ENCODE measurements at regions not wholly inside any gene's neighbourhood (a gene's known extent, or its start where the extent isn't known, plus 50 kb on each side); places are given as distances from the start of the nearest gene placed in this dataset.

DNA sequence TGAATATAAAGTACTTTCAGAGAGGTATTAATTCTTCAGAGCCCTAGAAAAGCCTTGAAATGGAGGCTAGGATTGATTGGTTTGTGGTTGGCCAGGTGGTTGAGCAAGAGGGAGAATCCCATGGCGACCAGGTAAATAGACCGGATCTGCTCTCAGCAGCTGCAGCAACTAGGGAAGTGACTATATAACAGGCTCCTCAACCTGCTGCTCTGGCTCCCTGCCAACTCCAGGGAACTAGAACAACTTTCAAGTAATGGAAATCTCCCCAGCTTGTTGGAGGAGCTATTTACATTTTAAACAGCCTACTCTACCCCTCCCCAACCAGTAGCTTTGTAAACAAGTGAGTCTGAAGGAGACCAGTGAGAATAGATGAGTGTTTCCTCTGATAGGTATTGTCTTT, 121.8 kb upstream of the CADM2 start:
- H3K27ac ChIP-seq, result no peak overlapping the region
- no peak overlapping the region for H3K4me3 ChIP-seq (ENCODE audit: low read depth, low read length)
- no peak for DNase-seq
- TF ChIP-seq, protein P1, sequence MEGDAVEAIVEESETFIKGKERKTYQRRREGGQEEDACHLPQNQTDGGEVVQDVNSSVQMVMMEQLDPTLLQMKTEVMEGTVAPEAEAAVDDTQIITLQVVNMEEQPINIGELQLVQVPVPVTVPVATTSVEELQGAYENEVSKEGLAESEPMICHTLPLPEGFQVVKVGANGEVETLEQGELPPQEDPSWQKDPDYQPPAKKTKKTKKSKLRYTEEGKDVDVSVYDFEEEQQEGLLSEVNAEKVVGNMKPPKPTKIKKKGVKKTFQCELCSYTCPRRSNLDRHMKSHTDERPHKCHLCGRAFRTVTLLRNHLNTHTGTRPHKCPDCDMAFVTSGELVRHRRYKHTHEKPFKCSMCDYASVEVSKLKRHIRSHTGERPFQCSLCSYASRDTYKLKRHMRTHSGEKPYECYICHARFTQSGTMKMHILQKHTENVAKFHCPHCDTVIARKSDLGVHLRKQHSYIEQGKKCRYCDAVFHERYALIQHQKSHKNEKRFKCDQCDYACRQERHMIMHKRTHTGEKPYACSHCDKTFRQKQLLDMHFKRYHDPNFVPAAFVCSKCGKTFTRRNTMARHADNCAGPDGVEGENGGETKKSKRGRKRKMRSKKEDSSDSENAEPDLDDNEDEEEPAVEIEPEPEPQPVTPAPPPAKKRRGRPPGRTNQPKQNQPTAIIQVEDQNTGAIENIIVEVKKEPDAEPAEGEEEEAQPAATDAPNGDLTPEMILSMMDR (IDR thresholded peaks at IDR 0.05; ENCODE audit: low read depth, low read length, missing control alignments), result no peak
- no peaks in the 10 kb centered on the region for H3K36me3 ChIP-seq (replicated peaks)
- no peaks in the 10 kb centered on the region for H3K27me3 ChIP-seq (replicated peaks)
- in situ Hi-C loops (cut with HindIII; ENCODE audit: low pct_ligation_motif_present, low sequenced_read_pairs), result no loop called here

DNA sequence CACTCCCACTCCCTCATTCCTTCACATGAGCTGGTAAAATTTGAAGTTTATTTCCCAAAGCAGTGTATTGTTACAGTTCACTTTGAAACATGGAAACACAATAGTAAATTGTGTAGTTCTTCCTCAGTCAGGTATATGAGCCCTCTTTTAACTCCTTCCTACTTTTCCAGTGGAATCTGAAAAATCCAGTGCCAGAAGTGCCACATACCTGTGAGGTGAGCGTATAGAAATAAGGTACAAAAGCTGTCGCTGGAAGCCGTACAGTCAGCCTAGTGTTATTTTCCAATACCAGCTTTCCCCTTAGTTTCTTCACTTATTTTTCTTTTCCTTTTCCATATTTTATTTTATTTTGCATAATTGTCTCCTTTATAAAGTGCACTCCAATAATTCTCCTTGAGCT, 81.7 kb upstream of the CADM2 start:
- TF ChIP-seq, protein P1 (IDR thresholded peaks at IDR 0.05; ENCODE audit: low read depth, low read length, missing control alignments), result no peak
- in situ Hi-C loops (cut with HindIII; ENCODE audit: low pct_ligation_motif_present, low sequenced_read_pairs), result no loop called here
- no peaks in the 10 kb centered on the region for H3K36me3 ChIP-seq (replicated peaks)
- H3K27ac ChIP-seq, result no peak overlapping the region
- no peak overlapping the region for H3K4me3 ChIP-seq (ENCODE audit: low read depth, low read length)
- no peaks in the 10 kb centered on the region for H3K27me3 ChIP-seq (replicated peaks)
- no peak for DNase-seq

DNA sequence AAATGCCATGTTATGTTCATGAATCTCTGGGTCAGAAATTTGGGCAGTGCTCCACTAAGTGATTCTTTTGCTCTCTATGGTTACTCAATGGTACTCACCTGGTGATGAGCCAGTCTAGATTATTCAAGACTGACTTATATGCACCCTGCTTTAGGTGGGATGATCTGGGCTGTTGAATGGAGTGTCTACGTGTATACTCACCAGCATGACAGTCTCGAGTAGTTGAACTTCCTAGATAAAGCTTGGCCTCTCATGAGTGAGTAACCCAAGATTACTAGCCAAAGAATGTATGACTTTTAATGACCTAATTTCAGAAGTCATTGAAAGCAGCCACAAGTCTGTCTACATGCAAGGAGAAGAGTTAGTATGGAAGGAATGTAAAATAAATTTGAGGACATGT, 77.5 kb upstream of the CADM2 start:
- no peak overlapping the region for H3K4me3 ChIP-seq (ENCODE audit: low read depth, low read length)
- no peaks in the 10 kb centered on the region for H3K27me3 ChIP-seq (replicated peaks)
- TF ChIP-seq, protein P1 (IDR thresholded peaks at IDR 0.05; ENCODE audit: low read depth, low read length, missing control alignments), result no peak
- H3K36me3 ChIP-seq (replicated peaks), result no peaks in the 10 kb centered on the region
- no peak for DNase-seq
- in situ Hi-C loops (cut with HindIII; ENCODE audit: low pct_ligation_motif_present, low sequenced_read_pairs), result no loop called here
- no peak overlapping the region for H3K27ac ChIP-seq

DNA sequence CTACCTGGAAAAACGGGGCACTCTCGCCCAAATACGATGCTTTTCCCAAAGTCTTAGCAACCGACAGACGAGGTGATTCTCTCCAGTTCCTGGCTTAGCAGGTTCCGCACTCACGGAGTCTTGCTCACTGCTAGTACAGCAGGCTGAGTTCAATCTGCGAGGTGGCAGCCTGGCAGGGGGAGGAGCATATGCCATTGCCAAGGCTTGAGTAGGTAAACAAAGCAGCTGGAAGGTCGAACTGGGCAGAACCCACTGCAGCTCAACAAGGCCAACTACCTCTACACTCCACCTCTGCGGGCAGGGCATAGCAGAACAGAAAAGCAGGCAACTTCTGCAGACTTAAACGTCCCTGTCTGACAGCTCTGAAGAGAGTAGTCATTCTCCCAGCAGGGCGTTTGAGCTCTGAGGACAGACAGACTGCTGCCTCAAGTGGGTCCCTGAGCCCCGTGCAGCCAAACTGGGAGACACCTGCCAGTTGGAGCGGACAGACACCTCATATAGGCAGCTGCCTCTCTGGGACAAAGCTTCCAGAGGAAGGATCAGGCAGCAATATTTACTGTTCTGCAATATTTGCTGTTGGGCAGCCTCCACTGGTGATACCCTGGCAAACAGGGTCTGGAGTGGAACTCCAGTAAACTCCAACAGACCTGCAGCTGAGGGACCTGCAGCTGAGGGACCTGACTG, 73.4 kb upstream of the CADM2 start:
- DNase-seq, result no peak
- Histone ChIP-seq H3K36me3 (replicated peaks) (no peaks in the 10 kb centered on the region), H3K4me3 (ENCODE audit: low read depth, low read length) (no peak overlapping the region), H3K27me3 (replicated peaks) (no peaks in the 10 kb centered on the region), H3K27ac (no peak overlapping the region)
- in situ Hi-C loops (cut with HindIII; ENCODE audit: low pct_ligation_motif_present, low sequenced_read_pairs), result no loop called here
- TF ChIP-seq, protein P1 (IDR thresholded peaks at IDR 0.05; ENCODE audit: low read depth, low read length, missing control alignments), result no peak

DNA sequence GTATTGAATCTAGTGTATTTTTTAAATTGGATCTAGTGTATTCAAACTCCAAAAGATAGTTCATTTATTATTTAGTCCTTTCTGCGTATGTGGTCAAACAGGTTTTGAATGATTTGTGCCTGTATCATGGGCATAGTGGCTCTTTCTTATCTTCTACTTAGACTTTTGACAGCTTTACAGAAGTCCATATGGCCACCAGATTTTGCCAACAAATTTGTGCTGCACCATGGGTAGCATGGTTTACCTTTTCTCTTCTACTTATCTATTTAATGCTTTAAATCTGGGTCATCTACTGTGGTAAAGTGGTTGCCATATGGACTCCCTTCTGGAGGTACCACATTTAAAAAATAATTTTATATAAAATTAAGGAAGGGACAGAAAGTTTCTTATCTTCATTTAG, 66.9 kb upstream of the CADM2 start:
- in situ Hi-C loops (cut with HindIII; ENCODE audit: low pct_ligation_motif_present, low sequenced_read_pairs), result no loop called here
- H3K36me3 ChIP-seq (replicated peaks), result no peaks in the 10 kb centered on the region
- H3K27me3 ChIP-seq (replicated peaks), result no peaks in the 10 kb centered on the region
- DNase-seq, result no peak
- TF ChIP-seq, protein P1 (IDR thresholded peaks at IDR 0.05; ENCODE audit: low read depth, low read length, missing control alignments), result no peak
- H3K4me3 ChIP-seq (ENCODE audit: low read depth, low read length), result no peak overlapping the region
- no peak overlapping the region for H3K27ac ChIP-seq

DNA sequence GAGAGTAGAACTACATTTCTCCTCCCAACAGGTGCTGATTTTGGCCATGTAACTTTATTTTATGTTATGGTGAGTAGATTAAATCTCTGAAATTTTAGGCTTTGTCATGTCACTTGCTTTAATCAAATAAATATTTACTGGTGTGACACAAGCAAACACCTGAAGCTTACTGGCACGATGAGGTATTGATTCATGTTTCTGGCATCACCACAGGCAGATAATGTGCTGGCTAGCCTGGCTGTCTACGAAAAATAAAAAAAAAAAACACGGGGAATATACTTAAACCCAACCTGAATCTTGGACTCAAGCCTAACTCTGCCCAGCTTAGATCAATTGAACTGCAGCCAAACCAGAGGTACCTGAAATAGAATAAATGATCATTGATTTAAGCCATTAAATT, 65.6 kb upstream of the CADM2 start:
- Histone ChIP-seq H3K36me3 (replicated peaks) (no peaks in the 10 kb centered on the region), H3K4me3 (ENCODE audit: low read depth, low read length) (no peak overlapping the region), H3K27ac (no peak overlapping the region), H3K27me3 (replicated peaks) (no peaks in the 10 kb centered on the region)
- in situ Hi-C loops (cut with HindIII; ENCODE audit: low pct_ligation_motif_present, low sequenced_read_pairs), result no loop called here
- DNase-seq, result no peak
- TF ChIP-seq, protein P1 (IDR thresholded peaks at IDR 0.05; ENCODE audit: low read depth, low read length, missing control alignments), result no peak

All from brain microvascular endothelial cell (primary cell).